PC-9 (cell line): ENCODE measurements at regions not wholly inside any gene's neighbourhood (a gene's known extent, or its start where the extent isn't known, plus 50 kb on each side); places are given as distances from the start of the nearest gene placed in this dataset.

Experiments used
- BruUV-seq: library from RNA; stranded (reverse); fragments of 400-500 nt; replicated peaks from 2 replicates; lab custom pipeline; 2021; lab: Mats Ljungman, UMichigan
- CTCF ChIA-PET: fragments of 300-600 bp; sonication (Branson Sonifier 250); formaldehyde crosslinking; loops from one replicate; lab custom pipeline; 2022; ENCODE audit warnings: antibody characterized with exemption; lab: Charles Lee
- POLR2A ChIA-PET: fragments of 300-600 bp; sonication (Branson Sonifier 250); formaldehyde crosslinking; loops from one replicate; lab custom pipeline; 2022; ENCODE audit warnings: antibody characterized with exemption; ENCODE audit not compliant: unreplicated experiment; lab: Charles Lee
- DNase-seq, 2 experiments: peaks; one replicate each; pipeline versions ENCODE4 v3.0.0 to v3.0.0-alpha.2; 2015 to 2022; ENCODE audit warnings: mixed read lengths in 1 of 2
- H2AFZ ChIP-seq: fragments of 200-600 bp; sonication (generic); 2 replicates; pipeline ENCODE4 v1.8.1; 2017; ENCODE audit warnings: antibody characterized with exemption
- H3F3A ChIP-seq: fragments of 200-600 bp; sonication (generic); 2 replicates; pipeline ENCODE4 v1.8.1; 2017; ENCODE audit warnings: antibody characterized with exemption, mild to moderate bottlenecking, low read depth; ENCODE audit not compliant: insufficient read depth
- H3K27ac ChIP-seq: fragments of 200-600 bp; sonication (generic); 2 replicates; pipeline ENCODE4 v1.6.1; 2016; ENCODE audit warnings: mixed run types
- H3K27me3 ChIP-seq: fragments of 200-600 bp; sonication (generic); 2 replicates; pipeline ENCODE4 v1.6.1; 2016; ENCODE audit warnings: low read depth, mixed run types; ENCODE audit not compliant: insufficient read depth
- H3K36me3 ChIP-seq: fragments of 200-600 bp; sonication (generic); 2 replicates; pipeline ENCODE4 v1.6.1; 2016; ENCODE audit warnings: low read depth, mixed run types
- H3K4me1 ChIP-seq: fragments of 200-600 bp; sonication (generic); replicated peaks from 2 replicates; pipeline ENCODE4 v1.6.1; 2016; ENCODE audit warnings: mixed run types; ENCODE audit not compliant: insufficient read depth
- H3K4me2 ChIP-seq: fragments of 200-600 bp; sonication (generic); 2 replicates; pipeline ENCODE4 v1.6.1; 2017; ENCODE audit warnings: mixed run types
- H3K4me3 ChIP-seq: fragments of 200-600 bp; sonication (generic); 2 replicates; pipeline ENCODE4 v1.6.1; 2016; ENCODE audit warnings: mixed run types
- H3K79me2 ChIP-seq: fragments of 200-600 bp; sonication (generic); 2 replicates; pipeline ENCODE4 v1.6.1; 2017; ENCODE audit warnings: low read depth, mixed run types
- H3K9me2 ChIP-seq: fragments of 200-600 bp; sonication (generic); 2 replicates; pipeline ENCODE4 v1.8.1; 2017; ENCODE audit warnings: mild to moderate bottlenecking; ENCODE audit not compliant: insufficient read depth
- H3K9me3 ChIP-seq: fragments of 200-600 bp; sonication (generic); 2 replicates; pipeline ENCODE4 v1.8.1; 2016; ENCODE audit warnings: low read depth; ENCODE audit not compliant: insufficient read depth
- H4K20me1 ChIP-seq: fragments of 200-600 bp; sonication (generic); 2 replicates; pipeline ENCODE4 v1.8.1; 2017; ENCODE audit not compliant: insufficient read depth
- CTCF ChIP-seq: fragments of 200-600 bp; sonication (generic); conservative IDR thresholded peaks from 2 replicates; pipeline ENCODE4 v1.6.1; 2017; ENCODE audit warnings: mixed run types, antibody characterized with exemption, mild to moderate bottlenecking, moderate library complexity
- EZH2 ChIP-seq: fragments of 200-600 bp; sonication (generic); IDR thresholded peaks from 2 replicates; pipeline ENCODE4 v1.8.0; 2017; ENCODE audit warnings: antibody characterized with exemption, low read depth
- intact Hi-C: fragments of 100-400 bp; cut with micrococcal nuclease; formaldehyde crosslinking; loops from one replicate; pipeline ENCODE4 v1.10.0; 2022; ENCODE audit not compliant: unreplicated experiment

- no peak overlapping the region for H3K4me2 ChIP-seq
- CTCF ChIA-PET: no interaction called here
- H3K4me3 ChIP-seq: no peak overlapping the region
- no peak overlapping the region for H3K27ac ChIP-seq
- no peaks in the 10 kb centered on the region for H3F3A ChIP-seq
- intact Hi-C loops: no loop called here
- no peak overlapping the region for H2AFZ ChIP-seq
- no peaks in the 10 kb centered on the region for H4K20me1 ChIP-seq
- no TSS peak for BruUV-seq
- H3K9me2 ChIP-seq: no peaks in the 10 kb centered on the region
- POLR2A ChIA-PET: no interaction called here
- TF ChIP-seq CTCF (no peak), EZH2 (no peak)
- DNase-seq: no peak
- no peaks in the 10 kb centered on the region for H3K79me2 ChIP-seq
- no peaks in the 10 kb centered on the region for H3K36me3 ChIP-seq
- peaks cover 100% of the 10 kb centered on the region for H3K27me3 ChIP-seq
- H3K9me3 ChIP-seq: no peaks in the 10 kb centered on the region
- no peaks in the 10 kb centered on the region for H3K4me1 ChIP-seq
These were observed 302.1 kb upstream of the IRX4 start for GRCh38 chr5:2184563-2185540.

- Histone ChIP-seq H3K27me3 (peaks cover 100% of the 10 kb centered on the region), H3K9me3 (no peaks in the 10 kb centered on the region), H3K4me2 (no peak overlapping the region), H3K27ac (no peak overlapping the region), H4K20me1 (no peaks in the 10 kb centered on the region), H3K36me3 (no peaks in the 10 kb centered on the region), H3K4me3 (no peak overlapping the region), H3K4me1 (no peaks in the 10 kb centered on the region), H3K79me2 (no peaks in the 10 kb centered on the region), H3K9me2 (no peaks in the 10 kb centered on the region), H2AFZ (no peak overlapping the region), H3F3A (no peaks in the 10 kb centered on the region)
- no peak for DNase-seq
- intact Hi-C loops: no loop called here
- BruUV-seq: no TSS peak
- TF ChIP-seq EZH2: no peak
- no peak for TF ChIP-seq CTCF
- ChIA-PET POLR2A (no interaction called here), CTCF (no interaction called here)
These were observed 301.3 kb upstream of the IRX4 start for GRCh38 chr5:2184026-2184366.

GRCh38 chr5:2183154-2184025 lies 300.7 kb upstream of the IRX4 start:
- Histone ChIP-seq H3K9me2 (no peaks in the 10 kb centered on the region), H3K36me3 (no peaks in the 10 kb centered on the region), H3K27me3 (peaks cover 100% of the 10 kb centered on the region), H4K20me1 (no peaks in the 10 kb centered on the region), H3K4me2 (no peak overlapping the region), H3K27ac (no peak overlapping the region), H3K79me2 (no peaks in the 10 kb centered on the region), H2AFZ (no peak overlapping the region), H3K4me3 (no peak overlapping the region), H3K4me1 (no peaks in the 10 kb centered on the region), H3K9me3 (no peaks in the 10 kb centered on the region), H3F3A (no peaks in the 10 kb centered on the region)
- BruUV-seq: no TSS peak
- intact Hi-C loops: no loop called here
- CTCF ChIA-PET: no interaction called here
- POLR2A ChIA-PET: no interaction called here
- no peak for TF ChIP-seq EZH2
- no peak for TF ChIP-seq CTCF
- no peak for DNase-seq
